ENCODE measurements at regions not wholly inside any gene's neighbourhood (a gene's known extent, or its start where the extent isn't known, plus 50 kb on each side); places are given as distances from the start of the nearest gene placed in this dataset.

- CTCF ChIA-PET: no interaction called here
- BruUV-seq (replicated peaks): no TSS peak
- no peaks in the 10 kb centered on the region for H3K9me1 ChIP-seq (replicated peaks; ENCODE audit: control insufficient read depth, extremely low read depth, insufficient read depth, low read length)
- DNase-seq (ENCODE audit: low read depth, low spot score) (no peak), FAIRE-seq (no peak)
- no peak for TF ChIP-seq POLR2A (IDR thresholded peaks at IDR 0.05; ENCODE audit: low read depth, low read length)
- TF ChIP-seq POLR2AphosphoS5 (IDR thresholded peaks at IDR 0.05; ENCODE audit: insufficient read depth, low read depth, low read length): no peak
- no peak for TF ChIP-seq CTCF (IDR thresholded peaks at IDR 0.05; ENCODE audit: extremely low read depth in 1 of 2, insufficient read depth in 1 of 2, low read depth in 1 of 2, low read length in 2 of 2)
- no peak overlapping the region for H3K9ac ChIP-seq (replicated peaks; ENCODE audit: extremely low read depth, insufficient read depth, low read length)
- H3K27me3 ChIP-seq (ENCODE audit: control insufficient read depth in 2 of 2, insufficient read depth in 2 of 2, low read length in 2 of 2): peaks cover 12 to 13% of the 10 kb centered on the region in 2 experiments
- no peak overlapping the region for H3K27ac ChIP-seq (ENCODE audit: insufficient read depth, low read depth, low read length)
- dilution Hi-C loops (cut with MboI; ENCODE audit: extremely low pct_ligation_motif_present, low sequenced_read_pairs) (no loop called here), intact Hi-C loops (cut with micrococcal nuclease) (no loop called here)
- no peaks in the 10 kb centered on the region for H4K20me1 ChIP-seq (replicated peaks; ENCODE audit: control insufficient read depth, extremely low read depth, insufficient read depth, low read length)
- no peak overlapping the region for H3K4me3 ChIP-seq (replicated peaks in 1 of 3; ENCODE audit: insufficient read depth in 1 of 3, low read depth in 1 of 3, low read length in 3 of 3)
- no peak overlapping the region for H2AFZ ChIP-seq (ENCODE audit: low read depth, low read length)
- H3K36me3 ChIP-seq (ENCODE audit: control insufficient read depth in 2 of 2, extremely low read depth in 1 of 2, insufficient read depth in 2 of 2, low read length in 2 of 2): no peaks in the 10 kb centered on the region
- H3K4me1 ChIP-seq (ENCODE audit: control insufficient read depth, extremely low read depth, insufficient read depth, low read length): no peaks in the 10 kb centered on the region
- H3K9me3 ChIP-seq (replicated peaks; ENCODE audit: control insufficient read depth, insufficient read depth, low read length): no peaks in the 10 kb centered on the region
- POLR2A ChIA-PET: no interaction called here
- H3K4me2 ChIP-seq (ENCODE audit: insufficient read depth, low read length): no peak overlapping the region
- no peaks in the 10 kb centered on the region for H3K79me2 ChIP-seq (ENCODE audit: control insufficient read depth, insufficient read depth, low read length)
Measured at GRCh38 chr2:47297767-47298425, 71.2 kb upstream of the EPCAM start.

- no TSS peak for BruUV-seq (replicated peaks)
- Histone ChIP-seq H3K79me2 (ENCODE audit: control insufficient read depth, insufficient read depth, low read length) (no peaks in the 10 kb centered on the region), H3K9me3 (replicated peaks; ENCODE audit: control insufficient read depth, insufficient read depth, low read length) (no peaks in the 10 kb centered on the region), H3K4me2 (ENCODE audit: insufficient read depth, low read length) (no peak overlapping the region), H3K36me3 (ENCODE audit: control insufficient read depth in 2 of 2, extremely low read depth in 1 of 2, insufficient read depth in 2 of 2, low read length in 2 of 2) (no peaks in the 10 kb centered on the region), H3K4me3 (replicated peaks in 1 of 3; ENCODE audit: insufficient read depth in 1 of 3, low read depth in 1 of 3, low read length in 3 of 3) (no peak overlapping the region), H3K9me1 (replicated peaks; ENCODE audit: control insufficient read depth, extremely low read depth, insufficient read depth, low read length) (no peaks in the 10 kb centered on the region), H2AFZ (ENCODE audit: low read depth, low read length) (no peak overlapping the region), H3K27ac (ENCODE audit: insufficient read depth, low read depth, low read length) (no peak overlapping the region), H3K9ac (replicated peaks; ENCODE audit: extremely low read depth, insufficient read depth, low read length) (no peak overlapping the region), H3K27me3 (ENCODE audit: control insufficient read depth in 2 of 2, insufficient read depth in 2 of 2, low read length in 2 of 2) (peaks cover 6 to 13% of the 10 kb centered on the region in 2 experiments), H3K4me1 (ENCODE audit: control insufficient read depth, extremely low read depth, insufficient read depth, low read length) (no peaks in the 10 kb centered on the region), H4K20me1 (replicated peaks; ENCODE audit: control insufficient read depth, extremely low read depth, insufficient read depth, low read length) (no peaks in the 10 kb centered on the region)
- FAIRE-seq (no peak), DNase-seq (ENCODE audit: low read depth, low spot score) (no peak)
- intact Hi-C loops (cut with micrococcal nuclease) (no loop called here), dilution Hi-C loops (cut with MboI; ENCODE audit: extremely low pct_ligation_motif_present, low sequenced_read_pairs) (no loop called here)
- ChIA-PET POLR2A (no interaction called here), CTCF (interaction anchor here (0.7 to 1.3 kb wide), 2 partner anchors 20 to 27 kb away, joined by 3 read pairs; no protein-coding TSS in a partner anchor)
- TF ChIP-seq EZH2 (IDR thresholded peaks at IDR 0.05; ENCODE audit: borderline replicate concordance, low read depth, low read length, severe bottlenecking) (no peak), POLR2A (IDR thresholded peaks at IDR 0.05; ENCODE audit: low read depth, low read length) (no peak), MAX (IDR thresholded peaks at IDR 0.05; ENCODE audit: insufficient read depth, insufficient read length) (no peak)
Measured at GRCh38 chr2:47295981-47296635, 73.0 kb upstream of the EPCAM start.
